Fibroblast of mammary gland (primary cell): ENCODE measurements at regions not wholly inside any gene's neighbourhood (a gene's known extent, or its start where the extent isn't known, plus 50 kb on each side); places are given as distances from the start of the nearest gene placed in this dataset.

Source experiments
- DNase-seq: peaks from one replicate; pipeline ENCODE4 v3.0.0-alpha.2; 2010; ENCODE audit warnings: low read depth
- H3K4me3 ChIP-seq: 2 replicates; pipeline ENCODE4 v1.5.1; 2011; ENCODE audit warnings: low read depth, mild to moderate bottlenecking, low read length, moderate library complexity; ENCODE audit not compliant: control insufficient read depth
- CTCF ChIP-seq: conservative IDR thresholded peaks from 2 replicates; pipeline ENCODE4 v1.5.1; 2011; ENCODE audit warnings: low read depth, low read length, inconsistent platforms; ENCODE audit not compliant: control insufficient read depth, insufficient read depth

DNA sequence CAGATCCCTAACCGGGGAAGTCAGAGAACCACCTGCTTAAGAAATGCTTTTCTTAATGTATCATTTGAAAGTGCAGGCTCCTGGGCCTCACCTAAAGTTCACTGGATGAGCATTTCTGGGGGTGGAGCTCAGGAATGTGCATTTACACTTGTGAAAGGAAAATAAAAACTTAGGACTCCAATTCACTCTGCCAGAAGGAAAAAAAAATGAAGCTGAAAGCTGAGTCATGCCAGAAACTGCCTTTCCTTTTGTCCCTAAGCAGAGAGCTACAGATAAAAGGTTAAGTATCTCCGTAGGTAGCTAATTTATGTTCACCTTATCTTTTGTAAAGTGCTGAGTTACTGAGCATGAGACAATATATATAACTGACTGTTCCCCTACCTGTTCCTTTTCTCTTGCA lies 229.5 kb upstream of the MEX3C start:
- no peak overlapping the region for H3K4me3 ChIP-seq
- TF ChIP-seq CTCF = no peak

GRCh38 chr18:51429644-51430043 lies 232.2 kb upstream of the MEX3C start:
- no peak for TF ChIP-seq CTCF
- DNase-seq = no peak
- no peak overlapping the region for H3K4me3 ChIP-seq

More for the DNA sequence above, 229.5 kb upstream of the MEX3C start:
- no peak for DNase-seq

DNA sequence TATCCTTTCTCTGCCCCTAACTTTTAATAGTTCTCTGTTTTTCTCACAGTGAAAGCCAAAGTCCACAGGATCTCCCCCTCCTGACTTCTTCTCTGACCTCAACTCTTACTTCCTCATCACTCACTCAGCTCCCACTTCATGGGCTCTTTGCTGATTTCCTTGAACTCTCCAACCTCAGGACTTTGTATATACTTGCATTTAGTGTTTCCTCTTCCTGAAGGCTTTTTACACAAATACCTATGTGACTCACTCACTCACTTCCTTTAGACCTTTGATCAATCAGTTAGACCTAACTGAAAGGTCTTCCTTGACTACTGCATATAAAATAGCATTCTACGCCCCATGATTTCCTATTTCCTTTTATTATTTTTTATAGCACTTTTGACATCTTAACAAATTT lies 233.1 kb upstream of the MEX3C start:
- TF ChIP-seq CTCF = no peak
- no peak overlapping the region for H3K4me3 ChIP-seq
- DNase-seq = no peak

- no peak for DNase-seq
- TF ChIP-seq CTCF = no peak
- no peak overlapping the region for H3K4me3 ChIP-seq
These were observed 235.8 kb upstream of the MEX3C start for GRCh38 chr18:51433296-51433695.

DNA sequence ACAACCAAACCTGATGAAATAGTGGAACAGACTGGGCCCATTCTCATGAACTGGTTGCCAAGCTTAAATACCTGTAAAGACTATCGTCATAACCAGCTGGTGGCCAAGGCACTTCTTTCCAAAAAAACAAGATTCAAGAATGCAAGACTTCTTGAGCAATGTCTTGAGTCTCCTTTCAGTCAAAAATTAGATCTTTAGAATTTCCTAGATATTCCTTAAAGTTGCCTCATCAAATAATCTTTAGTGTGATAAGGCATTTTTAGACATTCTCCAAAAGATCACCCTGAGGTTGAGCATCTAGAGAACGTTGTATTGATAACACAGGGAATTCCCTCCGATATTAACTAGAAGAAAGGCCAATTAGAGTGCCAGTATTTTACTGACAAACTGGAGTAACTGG lies 236.4 kb upstream of the MEX3C start:
- DNase-seq = no peak
- H3K4me3 ChIP-seq = no peak overlapping the region
- TF ChIP-seq CTCF = no peak

- no peak for TF ChIP-seq CTCF
- DNase-seq = no peak
- H3K4me3 ChIP-seq = no peak overlapping the region
These were observed 240.1 kb upstream of the MEX3C start for GRCh38 chr18:51437280-51438271.
